A549 (cell line): ENCODE measurements at regions not wholly inside any gene's neighbourhood (a gene's known extent, or its start where the extent isn't known, plus 50 kb on each side); places are given as distances from the start of the nearest gene placed in this dataset.
A peak's percentile ranks its signal among the peaks of the same experiment; 100 is the strongest.

Experiments used
- ATAC-seq, 2 experiments: fragments of 200-7000 bp in 1 of 2; fragments of >200 bp in 1 of 2; cut with Nextera tagmentation in 1 of 2; cut with Tn5 transposase in 1 of 2; 3 replicates each; pipeline versions ENCODE4 v1.8.0 to v1.9.1; 2018 to 2020; ENCODE audit warnings: mild to moderate bottlenecking in 1 of 2, moderate library complexity in 1 of 2
- CTCF ChIA-PET: fragments of 300-600 bp; sonication (Branson Sonifier 250); formaldehyde crosslinking; extraction: SDS; loops from one replicate; lab custom pipeline; 2021; ENCODE audit warnings: antibody characterized with exemption, inconsistent platforms; lab: Yijun Ruan, JAX
- POLR2A ChIA-PET: fragments of 350-600 bp; formaldehyde crosslinking; extraction: SDS; loops from one replicate; lab custom pipeline; 2021; ENCODE audit warnings: antibody characterized with exemption, inconsistent platforms; lab: Yijun Ruan, JAX
- DNase-seq, 2 experiments: peaks; one replicate each; pipeline versions ENCODE4 v3.0.0 to v3.0.0-alpha.2; 2011 to 2016; ENCODE audit warnings: low read depth in 1 of 2, low spot score in 1 of 2
- FAIRE-seq: peaks from 2 replicates; lab custom pipeline; 2011; peaks lifted over from hg19 to GRCh38; lab: Jason Lieb, UNC
- H3K27ac ChIP-seq, 2 experiments: fragments of >200 bp; sonication (Bioruptor Twin); formaldehyde crosslinking; 3 replicates each; pipeline ENCODE4 v1.5.1; 2016 to 2017
- H3K4me1 ChIP-seq: fragments of >200 bp; sonication (Bioruptor Twin); formaldehyde crosslinking; 3 replicates; pipeline ENCODE4 v1.6.1; 2016
- H3K4me2 ChIP-seq: fragments of >200 bp; sonication (Bioruptor Twin); formaldehyde crosslinking; 3 replicates; pipeline ENCODE4 v1.6.1; 2016
- H3K4me3 ChIP-seq: fragments of >200 bp; sonication (Bioruptor Twin); formaldehyde crosslinking; 3 replicates; pipeline ENCODE4 v1.5.1; 2016
- H3K9me3 ChIP-seq: fragments of >200 bp; sonication (Bioruptor Twin); formaldehyde crosslinking; 3 replicates; pipeline ENCODE4 v1.6.1; 2016
- CBX2 ChIP-seq: fragments of 200-600 bp; sonication (generic); IDR thresholded peaks from 2 replicates; pipeline ENCODE4 v1.6.1; 2016; ENCODE audit warnings: low read depth, mild to moderate bottlenecking, borderline replicate concordance
- CHD4 ChIP-seq: fragments of 200-600 bp; sonication (generic); IDR thresholded peaks from 2 replicates; pipeline ENCODE4 v1.6.1; 2016; ENCODE audit warnings: antibody characterized with exemption, mild to moderate bottlenecking, borderline replicate concordance
- EHMT2 ChIP-seq: fragments of 200-600 bp; sonication (generic); IDR thresholded peaks from 2 replicates; pipeline ENCODE4 v1.6.1; 2016; ENCODE audit warnings: antibody characterized with exemption, low read depth, mild to moderate bottlenecking, moderate library complexity
- FOSL2 ChIP-seq, 2 experiments: fragments of 450-650 bp in 1 of 2; fragments of >200 bp in 1 of 2; sonication (Bioruptor Twin) in 1 of 2; formaldehyde crosslinking; IDR thresholded peaks; 2 replicates each; pipeline versions ENCODE4 v1.5.0 to v1.6.1; 2016 to 2020; ENCODE audit warnings: mild to moderate bottlenecking in 1 of 2, moderate library complexity in 1 of 2
- FOXS1 ChIP-seq: fragments of 250-450 bp; sonication (Bioruptor Pico); IDR thresholded peaks from 2 replicates; pipeline ENCODE4 v1.5.0; 2020; ENCODE audit warnings: mild to moderate bottlenecking, moderate library complexity
- JUNB ChIP-seq: fragments of >200 bp; sonication (Bioruptor Twin); formaldehyde crosslinking; IDR thresholded peaks from 2 replicates; pipeline ENCODE4 v1.6.1; 2016
- KDM5A ChIP-seq: fragments of 200-600 bp; sonication (generic); IDR thresholded peaks from 2 replicates; pipeline ENCODE4 v1.6.1; 2016; ENCODE audit warnings: antibody characterized with exemption, mild to moderate bottlenecking
- MAZ ChIP-seq: fragments of 150-350 bp; IDR thresholded peaks from 2 replicates; pipeline ENCODE4 v1.6.1; 2014; ENCODE audit warnings: antibody characterized with exemption, low read depth, low read length, borderline replicate concordance
- PHF8 ChIP-seq: fragments of 200-600 bp; sonication (generic); IDR thresholded peaks from 2 replicates; pipeline ENCODE4 v1.6.1; 2016; ENCODE audit warnings: low read depth, mild to moderate bottlenecking, antibody characterized with exemption, moderate library complexity, borderline replicate concordance
- SMC3 ChIP-seq: fragments of >200 bp; sonication (Bioruptor Twin); formaldehyde crosslinking; IDR thresholded peaks from 3 replicates; pipeline ENCODE4 v1.6.1; 2018; ENCODE audit warnings: inconsistent platforms
- SREBF2 ChIP-seq: fragments of 450-650 bp; IDR thresholded peaks from 2 replicates; pipeline ENCODE4 v1.6.1; 2014; ENCODE audit warnings: mild to moderate bottlenecking, moderate library complexity
- TFCP2L1 ChIP-seq: fragments of 250-450 bp; sonication (Bioruptor Pico); IDR thresholded peaks from 2 replicates; pipeline ENCODE4 v1.5.0; 2021; ENCODE audit warnings: mild to moderate bottlenecking
- ZNF302 ChIP-seq: fragments of 250-450 bp; sonication (Bioruptor Pico); IDR thresholded peaks from 2 replicates; pipeline ENCODE4 v1.9.0; 2021; ENCODE audit warnings: inconsistent platforms, mild to moderate bottlenecking, moderate library complexity
- WGBS: methylation state at CpG from one replicate; pipeline ENCODE4 v1.1.6; 2017; ENCODE audit errors: missing lambda C conversion rate; 5-methylcytosine and 5-hydroxymethylcytosine counted together
- TF ChIP-seq, protein P1 (sequence below): fragments of 200-600 bp; sonication (generic); IDR thresholded peaks from 2 replicates; pipeline ENCODE4 v1.6.1; 2016; ENCODE audit warnings: antibody characterized with exemption, mild to moderate bottlenecking, moderate library complexity
- TF ChIP-seq, protein P2 (sequence below): fragments of 150-350 bp; IDR thresholded peaks from 2 replicates; pipeline ENCODE4 v1.6.1; 2014; ENCODE audit warnings: low read depth, mild to moderate bottlenecking, low read length
- TF ChIP-seq, protein P3 (sequence below): IDR thresholded peaks from 2 replicates; pipeline ENCODE4 v1.6.1; 2012

DNA sequence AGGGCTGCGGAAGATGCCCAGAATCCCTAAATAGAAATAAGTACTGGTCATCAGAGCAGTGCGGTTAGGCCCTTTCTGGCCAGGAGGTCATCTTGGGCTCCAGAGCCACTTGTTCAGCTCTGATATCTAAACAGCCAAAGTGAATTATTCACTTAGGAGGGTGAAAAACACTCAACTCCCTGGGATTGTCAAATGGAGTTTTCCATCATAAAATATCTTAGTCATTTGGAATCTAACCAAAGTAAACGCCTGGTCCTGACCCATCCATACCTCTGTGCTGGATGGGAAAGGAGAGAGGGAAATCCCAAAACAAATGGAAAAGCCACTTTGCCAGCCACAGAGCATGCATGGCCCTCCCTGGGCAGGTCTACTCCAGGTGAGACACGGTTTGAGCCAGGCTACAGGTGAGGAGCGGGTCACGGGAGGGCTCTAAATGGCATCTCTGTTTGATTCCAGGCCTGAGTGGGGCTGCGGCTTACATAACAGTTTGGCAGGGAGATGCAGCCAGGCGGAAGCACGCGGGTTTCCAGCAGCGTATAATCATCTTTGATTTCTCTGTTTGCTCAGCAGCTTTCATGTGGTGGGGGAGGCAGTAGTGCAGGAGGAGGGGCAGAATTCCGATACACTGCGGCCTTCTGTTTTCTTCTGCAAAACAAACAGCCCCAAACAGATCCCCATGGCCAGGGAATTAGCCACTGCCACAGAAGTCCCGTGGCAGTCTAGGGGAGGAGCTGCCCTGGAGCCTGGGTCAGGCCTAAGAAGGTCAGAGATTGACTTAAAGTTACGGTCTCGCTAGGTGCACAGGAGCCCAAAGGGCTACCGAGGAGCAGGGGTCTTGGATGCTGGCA lies 59.1 kb upstream of the ZNF648 start (continued):
- TF ChIP-seq SMC3 (peak; percentile 3; the same call in 1 of the 3 replicates), KDM5A (no peak), JUNB (peak; percentile 71; the same call in 1 of the 2 replicates), CBX2 (no peak), CHD4 (no peak), FOSL2 (IDR thresholded peaks at IDR 0.05) (peak; percentile 6; the same call in 1 of the 2 replicates), FOSL2 (CRISPR knock-in tag; IDR thresholded peaks at IDR 0.05) (peak; percentile 45)
- TF ChIP-seq, protein P1, sequence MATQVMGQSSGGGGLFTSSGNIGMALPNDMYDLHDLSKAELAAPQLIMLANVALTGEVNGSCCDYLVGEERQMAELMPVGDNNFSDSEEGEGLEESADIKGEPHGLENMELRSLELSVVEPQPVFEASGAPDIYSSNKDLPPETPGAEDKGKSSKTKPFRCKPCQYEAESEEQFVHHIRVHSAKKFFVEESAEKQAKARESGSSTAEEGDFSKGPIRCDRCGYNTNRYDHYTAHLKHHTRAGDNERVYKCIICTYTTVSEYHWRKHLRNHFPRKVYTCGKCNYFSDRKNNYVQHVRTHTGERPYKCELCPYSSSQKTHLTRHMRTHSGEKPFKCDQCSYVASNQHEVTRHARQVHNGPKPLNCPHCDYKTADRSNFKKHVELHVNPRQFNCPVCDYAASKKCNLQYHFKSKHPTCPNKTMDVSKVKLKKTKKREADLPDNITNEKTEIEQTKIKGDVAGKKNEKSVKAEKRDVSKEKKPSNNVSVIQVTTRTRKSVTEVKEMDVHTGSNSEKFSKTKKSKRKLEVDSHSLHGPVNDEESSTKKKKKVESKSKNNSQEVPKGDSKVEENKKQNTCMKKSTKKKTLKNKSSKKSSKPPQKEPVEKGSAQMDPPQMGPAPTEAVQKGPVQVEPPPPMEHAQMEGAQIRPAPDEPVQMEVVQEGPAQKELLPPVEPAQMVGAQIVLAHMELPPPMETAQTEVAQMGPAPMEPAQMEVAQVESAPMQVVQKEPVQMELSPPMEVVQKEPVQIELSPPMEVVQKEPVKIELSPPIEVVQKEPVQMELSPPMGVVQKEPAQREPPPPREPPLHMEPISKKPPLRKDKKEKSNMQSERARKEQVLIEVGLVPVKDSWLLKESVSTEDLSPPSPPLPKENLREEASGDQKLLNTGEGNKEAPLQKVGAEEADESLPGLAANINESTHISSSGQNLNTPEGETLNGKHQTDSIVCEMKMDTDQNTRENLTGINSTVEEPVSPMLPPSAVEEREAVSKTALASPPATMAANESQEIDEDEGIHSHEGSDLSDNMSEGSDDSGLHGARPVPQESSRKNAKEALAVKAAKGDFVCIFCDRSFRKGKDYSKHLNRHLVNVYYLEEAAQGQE = no peak

DNA sequence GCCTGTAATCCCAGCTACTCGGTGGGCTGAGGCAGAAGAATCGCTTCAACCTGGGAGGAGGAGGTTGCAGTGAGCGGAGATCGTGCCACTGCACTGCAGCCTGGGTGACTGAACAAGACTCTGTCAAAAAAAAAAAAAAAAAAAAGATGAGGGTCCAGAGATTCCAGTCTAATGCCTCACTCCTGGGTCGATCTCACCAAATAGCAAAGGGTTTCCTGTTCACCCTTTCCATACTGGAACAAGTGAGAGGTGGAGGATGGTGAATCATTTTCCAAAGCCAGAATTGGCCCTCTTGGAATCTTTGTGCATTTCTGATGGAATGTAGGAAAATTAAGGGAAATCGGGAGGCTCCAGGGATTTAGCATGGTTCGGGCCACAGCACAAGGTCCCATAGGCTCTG lies 58.1 kb upstream of the ZNF648 start:
- FAIRE-seq (no peak), ATAC-seq (no peak), DNase-seq (no peak)
- H3K27ac ChIP-seq = peak overlapping the region; percentile 49 to 76; a peak in 5 of 6 replicates
- 71% methylated on average over 7 of the region's 7 CpGs for WGBS
- no peak overlapping the region for H3K4me3 ChIP-seq
- no peak for TF ChIP-seq FOXS1 (CRISPR knock-in tag)
- no peak for TF ChIP-seq TFCP2L1 (CRISPR knock-in tag)
- TF ChIP-seq MAZ = no peak
- no peaks in the 10 kb centered on the region for H3K9me3 ChIP-seq
- peak overlapping the region; percentile 89 for H3K4me2 ChIP-seq
- peaks cover 30% of the 10 kb centered on the region for H3K4me1 ChIP-seq
- ChIA-PET POLR2A (no interaction called here), CTCF (interaction anchor here (0.6 to 2.1 kb wide), 5 partner anchors 9 to 277 kb away, joined by 3 to 8 read pairs (median 3); no protein-coding TSS in a partner anchor)

DNA sequence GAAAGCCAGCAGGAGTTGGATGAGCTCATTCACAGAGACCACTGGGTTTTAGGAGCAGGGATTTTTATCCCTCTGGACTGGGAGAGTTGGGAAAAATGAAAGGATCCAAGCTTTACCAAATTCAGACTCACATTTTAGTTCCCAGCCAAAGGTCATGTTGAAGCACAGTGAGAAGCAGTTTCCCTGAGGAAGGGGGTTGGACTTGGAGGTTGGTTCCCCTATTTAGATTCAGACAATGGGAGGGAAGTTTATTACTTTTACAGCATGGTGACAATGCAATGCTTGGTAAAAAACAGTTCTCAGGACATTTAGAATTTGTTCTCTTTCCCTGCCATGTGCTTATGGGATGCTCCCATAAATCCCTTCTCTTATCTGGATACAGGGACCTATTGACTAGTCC lies 57.3 kb upstream of the ZNF648 start:
- H3K4me2 ChIP-seq = no peak overlapping the region
- no peak for DNase-seq
- TF ChIP-seq PHF8 (no peak), EHMT2 (no peak), SREBF2 (no peak), CBX2 (no peak), SMC3 (no peak), FOXS1 (CRISPR knock-in tag) (no peak), ZNF302 (CRISPR knock-in tag) (no peak)
- TF ChIP-seq, protein P2, sequence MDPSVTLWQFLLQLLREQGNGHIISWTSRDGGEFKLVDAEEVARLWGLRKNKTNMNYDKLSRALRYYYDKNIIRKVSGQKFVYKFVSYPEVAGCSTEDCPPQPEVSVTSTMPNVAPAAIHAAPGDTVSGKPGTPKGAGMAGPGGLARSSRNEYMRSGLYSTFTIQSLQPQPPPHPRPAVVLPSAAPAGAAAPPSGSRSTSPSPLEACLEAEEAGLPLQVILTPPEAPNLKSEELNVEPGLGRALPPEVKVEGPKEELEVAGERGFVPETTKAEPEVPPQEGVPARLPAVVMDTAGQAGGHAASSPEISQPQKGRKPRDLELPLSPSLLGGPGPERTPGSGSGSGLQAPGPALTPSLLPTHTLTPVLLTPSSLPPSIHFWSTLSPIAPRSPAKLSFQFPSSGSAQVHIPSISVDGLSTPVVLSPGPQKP = no peak
- TF ChIP-seq, protein P3, sequence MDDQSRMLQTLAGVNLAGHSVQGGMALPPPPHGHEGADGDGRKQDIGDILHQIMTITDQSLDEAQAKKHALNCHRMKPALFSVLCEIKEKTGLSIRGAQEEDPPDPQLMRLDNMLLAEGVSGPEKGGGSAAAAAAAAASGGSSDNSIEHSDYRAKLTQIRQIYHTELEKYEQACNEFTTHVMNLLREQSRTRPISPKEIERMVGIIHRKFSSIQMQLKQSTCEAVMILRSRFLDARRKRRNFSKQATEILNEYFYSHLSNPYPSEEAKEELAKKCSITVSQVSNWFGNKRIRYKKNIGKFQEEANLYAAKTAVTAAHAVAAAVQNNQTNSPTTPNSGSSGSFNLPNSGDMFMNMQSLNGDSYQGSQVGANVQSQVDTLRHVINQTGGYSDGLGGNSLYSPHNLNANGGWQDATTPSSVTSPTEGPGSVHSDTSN = no peak
- H3K4me3 ChIP-seq = no peak overlapping the region
- POLR2A ChIA-PET = no interaction called here
- peaks cover 30% of the 10 kb centered on the region for H3K4me1 ChIP-seq
- CTCF ChIA-PET = interaction anchor here (1.2 kb wide), 1 partner anchor 278 kb away, joined by 3 read pairs; no protein-coding TSS in a partner anchor
- no peak for ATAC-seq
- H3K9me3 ChIP-seq = no peaks in the 10 kb centered on the region
- FAIRE-seq = no peak
- no peak overlapping the region; a peak in 1 of 6 replicates for H3K27ac ChIP-seq
